Mucosa of descending colon (tissue), 3 donors: ENCODE measurements at regions not wholly inside any gene's neighbourhood (a gene's known extent, or its start where the extent isn't known, plus 50 kb on each side); places are given as distances from the start of the nearest gene placed in this dataset.

Source experiments
- ATAC-seq: fragments of 200-7000 bp; cut with Tn5 transposase; one replicate; pipeline ENCODE4 v1.9.1; 2020; ENCODE audit warnings: mild to moderate bottlenecking, moderate library complexity
- DNase-seq, 3 donors: peaks; one replicate each; pipeline ENCODE4 v3.0.0-alpha.2; 2020
- H3K36me3 ChIP-seq: fragments of 200-600 bp; one replicate; pipeline ENCODE4 v1.8.0; 2021; ENCODE audit warnings: low read depth, mild to moderate bottlenecking
- H3K4me1 ChIP-seq: fragments of 200-600 bp; one replicate; pipeline ENCODE4 v1.8.0; 2021; ENCODE audit warnings: low read depth, mild to moderate bottlenecking
- H3K4me3 ChIP-seq: fragments of 200-600 bp; one replicate; pipeline ENCODE4 v1.8.0; 2021; ENCODE audit warnings: mild to moderate bottlenecking
- H3K9me3 ChIP-seq: fragments of 200-600 bp; one replicate; pipeline ENCODE4 v1.8.0; 2021; ENCODE audit warnings: mild to moderate bottlenecking
- intact Hi-C, 2 donors: fragments of 100-400 bp; cut with DNase I in 1 of 2; cut with micrococcal nuclease in 1 of 2; formaldehyde crosslinking; loops; one replicate each; pipeline versions ENCODE4 v1.11.0 to v1.11.1; 2022; cut with DNase I, micrococcal nuclease
- TF ChIP-seq, protein P1 (sequence below): fragments of 200-600 bp; IDR thresholded peaks from one replicate; pipeline ENCODE4 v1.8.0; 2022; ENCODE audit warnings: antibody characterized with exemption, mild to moderate bottlenecking
- donor health status: DM: no; HTN: no; CAD: no; lungs with moderate emphysema.
- donor health status: DM: no; HTN: no; CAD: no.
- donor health status: DM: no; HTN: yes; CAD: no.

DNA sequence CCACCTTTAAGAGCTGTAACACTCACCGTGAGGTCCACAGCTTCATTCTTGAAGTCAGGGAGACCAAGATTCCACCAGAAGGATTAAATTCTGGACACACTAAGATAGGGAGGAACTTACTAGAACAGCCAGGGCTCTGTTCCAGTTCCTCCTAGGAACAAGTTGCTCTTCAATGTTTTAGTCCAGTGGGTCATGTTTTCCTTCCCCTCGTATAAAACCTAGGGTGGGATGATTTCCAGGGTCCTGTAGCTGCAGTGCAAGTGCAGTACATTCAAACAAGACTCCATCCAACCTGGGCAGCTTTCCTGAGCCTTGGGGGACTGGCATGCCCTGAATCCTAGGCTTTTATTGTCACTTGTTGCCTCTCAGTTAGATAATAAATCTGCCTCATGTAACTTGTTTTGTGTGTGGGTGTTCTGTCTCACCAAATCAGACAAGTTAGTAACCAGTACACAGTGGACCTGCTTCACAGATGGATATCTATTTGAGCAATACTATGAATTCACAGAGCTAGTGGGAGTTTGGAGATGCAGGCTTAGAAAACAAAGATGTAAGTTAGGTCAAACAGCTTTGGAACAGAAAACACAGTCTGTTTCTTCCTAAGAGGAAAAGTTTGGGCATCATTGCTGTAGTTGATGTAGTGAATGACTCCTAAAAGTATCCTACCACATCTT is 405.6 kb downstream of the GABRG2 start:
- DNase-seq (no peak), ATAC-seq (no peak)
- H3K9me3 ChIP-seq = no peaks in the 10 kb centered on the region
- TF ChIP-seq, protein P1, sequence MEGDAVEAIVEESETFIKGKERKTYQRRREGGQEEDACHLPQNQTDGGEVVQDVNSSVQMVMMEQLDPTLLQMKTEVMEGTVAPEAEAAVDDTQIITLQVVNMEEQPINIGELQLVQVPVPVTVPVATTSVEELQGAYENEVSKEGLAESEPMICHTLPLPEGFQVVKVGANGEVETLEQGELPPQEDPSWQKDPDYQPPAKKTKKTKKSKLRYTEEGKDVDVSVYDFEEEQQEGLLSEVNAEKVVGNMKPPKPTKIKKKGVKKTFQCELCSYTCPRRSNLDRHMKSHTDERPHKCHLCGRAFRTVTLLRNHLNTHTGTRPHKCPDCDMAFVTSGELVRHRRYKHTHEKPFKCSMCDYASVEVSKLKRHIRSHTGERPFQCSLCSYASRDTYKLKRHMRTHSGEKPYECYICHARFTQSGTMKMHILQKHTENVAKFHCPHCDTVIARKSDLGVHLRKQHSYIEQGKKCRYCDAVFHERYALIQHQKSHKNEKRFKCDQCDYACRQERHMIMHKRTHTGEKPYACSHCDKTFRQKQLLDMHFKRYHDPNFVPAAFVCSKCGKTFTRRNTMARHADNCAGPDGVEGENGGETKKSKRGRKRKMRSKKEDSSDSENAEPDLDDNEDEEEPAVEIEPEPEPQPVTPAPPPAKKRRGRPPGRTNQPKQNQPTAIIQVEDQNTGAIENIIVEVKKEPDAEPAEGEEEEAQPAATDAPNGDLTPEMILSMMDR = no peak
- H3K4me3 ChIP-seq = no peak overlapping the region
- intact Hi-C loops = no loop called here
- H3K4me1 ChIP-seq = no peaks in the 10 kb centered on the region
- no peaks in the 10 kb centered on the region for H3K36me3 ChIP-seq

DNA sequence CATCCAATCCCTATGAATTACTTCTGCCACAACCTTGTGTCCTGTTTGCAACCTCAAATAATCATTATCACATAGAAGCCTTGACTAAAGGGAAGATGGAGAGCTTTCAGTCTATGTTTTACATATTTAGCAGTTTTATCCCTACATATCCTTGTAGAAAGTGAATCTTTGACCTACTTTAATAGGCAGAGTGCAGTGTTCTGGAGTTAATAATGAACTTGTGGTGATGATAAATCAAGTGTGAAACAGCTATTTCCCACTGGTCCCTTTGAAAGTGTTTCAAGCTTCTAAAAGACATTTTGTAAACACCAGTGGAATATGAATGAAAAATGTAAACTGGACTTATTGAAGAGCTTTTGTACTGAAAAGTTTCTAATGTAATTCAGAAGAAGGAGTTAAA is 406.7 kb downstream of the GABRG2 start:
- no peaks in the 10 kb centered on the region for H3K4me1 ChIP-seq
- ATAC-seq (no peak), DNase-seq (no peak)
- no peaks in the 10 kb centered on the region for H3K9me3 ChIP-seq
- H3K4me3 ChIP-seq = no peak overlapping the region
- TF ChIP-seq, protein P1 = no peak
- intact Hi-C loops = no loop called here
- H3K36me3 ChIP-seq = no peaks in the 10 kb centered on the region

DNA sequence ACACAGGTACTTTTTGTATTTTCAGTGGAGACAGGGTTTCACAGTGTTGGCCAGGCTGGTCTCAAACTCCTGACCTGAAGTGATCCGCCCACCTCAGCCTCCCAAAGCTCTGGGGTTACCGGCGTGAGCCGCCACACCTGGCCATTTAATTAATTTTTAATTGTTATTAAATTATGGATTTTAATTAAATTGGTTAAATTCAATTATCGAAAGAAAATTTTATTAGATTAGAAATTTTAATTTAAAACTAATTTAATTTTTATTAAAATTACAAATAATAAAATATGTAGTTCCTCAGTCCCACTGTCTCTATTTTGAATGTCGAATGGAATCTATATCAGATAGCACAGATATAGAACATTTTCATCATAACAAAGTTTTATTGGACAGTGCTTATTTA is 416.5 kb downstream of the GABRG2 start:
- Histone ChIP-seq H3K4me1 (no peaks in the 10 kb centered on the region), H3K4me3 (no peak overlapping the region), H3K36me3 (no peaks in the 10 kb centered on the region), H3K9me3 (no peaks in the 10 kb centered on the region)
- DNase-seq (no peak), ATAC-seq (no peak)
- TF ChIP-seq, protein P1 = no peak
- intact Hi-C loops = no loop called here

DNA sequence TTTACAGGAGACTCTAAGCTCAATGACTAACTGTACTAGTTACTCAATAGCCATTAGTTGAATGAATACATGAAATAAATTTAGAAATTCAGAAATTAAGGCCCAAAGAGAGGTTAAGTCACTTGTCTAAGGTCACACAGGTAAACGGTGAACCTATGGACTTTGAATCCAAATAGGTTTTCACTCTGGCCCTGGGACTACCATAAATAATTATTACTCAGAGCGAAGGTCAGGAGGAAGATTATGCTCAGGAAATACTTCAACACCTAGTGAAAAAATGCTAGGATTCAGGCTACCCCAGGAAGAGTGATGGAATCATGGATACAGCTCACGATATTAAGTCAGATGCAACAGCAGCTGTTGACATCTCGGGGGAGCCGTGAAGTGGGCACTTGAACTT is 417.4 kb downstream of the GABRG2 start:
- intact Hi-C loops = no loop called here
- Histone ChIP-seq H3K4me3 (no peak overlapping the region), H3K4me1 (no peaks in the 10 kb centered on the region), H3K9me3 (no peaks in the 10 kb centered on the region), H3K36me3 (no peaks in the 10 kb centered on the region)
- DNase-seq (no peak), ATAC-seq (no peak)
- TF ChIP-seq, protein P1 = no peak

DNA sequence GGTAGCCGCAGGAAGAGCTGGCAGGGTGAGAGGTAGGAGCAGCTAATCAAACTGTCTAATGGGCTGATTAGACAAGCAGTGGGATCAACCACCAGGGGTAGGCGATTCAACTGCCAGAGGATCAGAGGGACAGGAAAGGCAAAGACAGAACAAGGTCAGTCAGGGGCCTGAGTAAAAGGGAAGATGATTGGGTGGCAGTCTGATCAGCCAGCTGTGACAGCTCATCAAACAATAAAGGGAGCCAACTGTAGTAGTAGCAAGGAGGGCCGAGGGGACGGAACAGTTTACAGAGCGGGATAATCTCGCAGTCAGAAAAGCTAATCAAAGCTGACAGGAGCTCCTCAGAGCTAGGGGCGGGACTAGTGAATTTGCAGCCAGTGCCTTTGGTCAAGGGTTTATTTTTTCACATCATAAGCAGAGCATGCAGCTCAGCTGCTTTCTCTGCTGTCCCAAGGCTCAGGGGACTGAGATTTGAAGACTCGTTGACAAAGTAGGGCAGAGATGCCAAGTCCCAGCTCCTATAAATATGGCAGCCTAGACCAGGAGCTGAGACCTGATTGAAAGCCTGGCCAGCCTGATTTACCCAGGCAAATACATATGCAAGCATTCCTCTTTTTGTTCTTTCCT is 418.2 kb downstream of the GABRG2 start:
- DNase-seq (no peak), ATAC-seq (no peak)
- intact Hi-C loops = no loop called here
- Histone ChIP-seq H3K4me1 (no peaks in the 10 kb centered on the region), H3K4me3 (no peak overlapping the region), H3K9me3 (no peaks in the 10 kb centered on the region), H3K36me3 (no peaks in the 10 kb centered on the region)
- TF ChIP-seq, protein P1 = no peak
